Trophoblast cell (in vitro differentiated cells and primary cell): ENCODE measurements at regions not wholly inside any gene's neighbourhood (a gene's known extent, or its start where the extent isn't known, plus 50 kb on each side); places are given as distances from the start of the nearest gene placed in this dataset.

Experiments used
- DNase-seq, 2 donors: peaks; one replicate each; pipeline ENCODE4 v3.0.0-alpha.2; 2016
- H2AFZ ChIP-seq: 2 replicates; pipeline ENCODE4 v1.6.1; 2013; ENCODE audit warnings: low read length, moderate library complexity, mild to moderate bottlenecking; ENCODE audit not compliant: insufficient read depth, poor library complexity
- H2AK5ac ChIP-seq: 2 replicates; pipeline ENCODE4 v1.6.1; 2013; ENCODE audit warnings: mild to moderate bottlenecking, low read length
- H2BK120ac ChIP-seq: 2 replicates; pipeline ENCODE4 v1.6.1; 2013; ENCODE audit warnings: low read length, mild to moderate bottlenecking, moderate library complexity; ENCODE audit not compliant: insufficient read depth, poor library complexity
- H2BK12ac ChIP-seq: 2 replicates; pipeline ENCODE4 v1.6.1; 2013; ENCODE audit warnings: mild to moderate bottlenecking, low read length, moderate library complexity
- H2BK5ac ChIP-seq: 2 replicates; pipeline ENCODE4 v1.6.1; 2013; ENCODE audit warnings: low read length, low read depth, moderate library complexity, mild to moderate bottlenecking; ENCODE audit not compliant: poor library complexity
- H3K14ac ChIP-seq: 2 replicates; pipeline ENCODE4 v1.6.1; 2013; ENCODE audit warnings: mild to moderate bottlenecking, low read length
- H3K18ac ChIP-seq: 2 replicates; pipeline ENCODE4 v1.6.1; 2013; ENCODE audit warnings: mild to moderate bottlenecking, low read length
- H3K23ac ChIP-seq: 2 replicates; pipeline ENCODE4 v1.6.1; 2013; ENCODE audit warnings: low read length
- H3K27ac ChIP-seq: 2 replicates; pipeline ENCODE4 v1.5.1; 2013; ENCODE audit warnings: low read depth, mild to moderate bottlenecking, inconsistent platforms, low read length, moderate library complexity
- H3K27me3 ChIP-seq: 2 replicates; pipeline ENCODE4 v1.6.1; 2013; ENCODE audit warnings: inconsistent platforms, mild to moderate bottlenecking, low read length, moderate library complexity; ENCODE audit not compliant: insufficient read depth
- H3K36me3 ChIP-seq, 2 experiments: 1 replicate in 1 of 2; 2 replicates in 1 of 2; pipeline ENCODE4 v1.6.1; 2013; ENCODE audit warnings: low read length in 2 of 2, mild to moderate bottlenecking in 2 of 2, moderate library complexity in 1 of 2; ENCODE audit not compliant: insufficient read depth in 2 of 2, control insufficient read depth in 1 of 2
- H3K4ac ChIP-seq: 2 replicates; pipeline ENCODE4 v1.6.1; 2013; ENCODE audit warnings: low read depth, mild to moderate bottlenecking, low read length, moderate library complexity
- H3K4me1 ChIP-seq, 2 experiments: 1 replicate in 1 of 2; 2 replicates in 1 of 2; pipeline ENCODE4 v1.6.1; 2013; ENCODE audit warnings: low read length in 2 of 2, mild to moderate bottlenecking in 2 of 2, moderate library complexity in 1 of 2; ENCODE audit not compliant: insufficient read depth in 2 of 2, control insufficient read depth in 1 of 2
- H3K4me2 ChIP-seq: 2 replicates; pipeline ENCODE4 v1.6.1; 2013; ENCODE audit warnings: inconsistent platforms, mild to moderate bottlenecking, low read length, moderate library complexity
- H3K4me3 ChIP-seq: 2 replicates; pipeline ENCODE4 v1.5.1; 2013; ENCODE audit warnings: mild to moderate bottlenecking, low read depth, low read length, inconsistent platforms
- H3K79me1 ChIP-seq: one replicate; pipeline ENCODE4 v1.6.1; 2013; ENCODE audit warnings: low read length
- H3K79me2 ChIP-seq: 2 replicates; pipeline ENCODE4 v1.6.1; 2013; ENCODE audit warnings: low read length, mild to moderate bottlenecking; ENCODE audit not compliant: control insufficient read depth, insufficient read depth, poor library complexity
- H3K9ac ChIP-seq: 2 replicates; pipeline ENCODE4 v1.6.1; 2013; ENCODE audit warnings: mild to moderate bottlenecking, low read length
- H3K9me3 ChIP-seq: 2 replicates; pipeline ENCODE4 v1.6.1; 2013; ENCODE audit warnings: low read depth, mild to moderate bottlenecking, control low read depth, inconsistent platforms, low read length; ENCODE audit not compliant: insufficient read depth
- H4K12ac ChIP-seq: 2 replicates; pipeline ENCODE4 v1.6.1; 2013; ENCODE audit warnings: low read depth, mild to moderate bottlenecking, low read length, moderate library complexity
- H4K8ac ChIP-seq: 2 replicates; pipeline ENCODE4 v1.6.1; 2013; ENCODE audit warnings: low read depth, mild to moderate bottlenecking, low read length, moderate library complexity
- H4K91ac ChIP-seq: one replicate; pipeline ENCODE4 v1.6.1; 2013; ENCODE audit warnings: low read depth, mild to moderate bottlenecking, low read length, moderate library complexity
- WGBS: extraction: QIAGEN DNeasy Blood & Tissue Kit; methylation state at CpG from one replicate; pipeline ENCODE4 v1.1.7; 2013; ENCODE audit warnings: missing lambda C conversion rate; ENCODE audit not compliant: insufficient read length, insufficient coverage; ENCODE audit errors: extremely low coverage; 5-methylcytosine and 5-hydroxymethylcytosine counted together

DNA sequence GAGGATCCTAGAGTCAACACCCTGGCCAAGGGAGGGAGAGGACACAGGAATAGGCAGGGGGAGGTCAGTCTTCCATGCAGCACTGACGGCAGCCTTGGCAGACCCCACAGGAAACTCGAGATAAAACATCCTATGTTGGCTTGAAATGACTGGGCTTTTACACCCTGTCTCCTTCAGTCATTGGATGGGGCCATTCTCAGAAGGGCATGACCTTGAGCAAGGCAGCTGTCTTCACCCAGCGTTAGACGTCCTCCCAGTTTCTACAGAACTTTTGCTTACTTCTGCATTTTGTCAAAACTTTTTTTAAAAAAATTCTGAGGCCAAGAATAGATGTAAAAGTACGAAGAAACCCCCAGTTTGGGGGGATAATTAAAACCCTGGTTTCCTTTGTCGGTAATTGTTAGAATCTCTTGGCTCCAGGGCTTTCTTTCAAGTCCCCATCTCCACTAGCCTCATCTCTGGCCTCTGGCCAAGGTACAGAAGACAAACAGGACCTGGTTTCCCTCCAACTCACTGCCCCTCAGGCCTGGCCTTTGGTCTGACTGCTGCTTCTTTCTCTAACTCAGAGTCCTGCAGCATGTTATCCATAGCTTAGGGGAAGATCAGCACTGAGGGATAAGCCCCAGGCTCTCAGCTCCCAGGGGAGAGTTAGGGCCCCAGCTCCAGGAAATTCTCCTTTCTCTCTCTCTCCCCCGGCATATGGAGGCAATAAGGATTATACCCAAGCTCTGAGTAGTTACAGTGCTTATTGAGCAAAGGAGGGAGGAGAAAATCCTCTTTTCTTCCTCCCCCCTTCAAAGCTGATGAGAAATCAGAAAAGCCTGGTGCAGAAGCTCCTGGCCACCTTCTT is 51.6 kb upstream of the KCND3 start:
- no peaks in the 10 kb centered on the region for H3K27me3 ChIP-seq
- H3K4me1 ChIP-seq: no peaks in the 10 kb centered on the region
- H3K23ac ChIP-seq: no peak overlapping the region
- H3K36me3 ChIP-seq: no peaks in the 10 kb centered on the region
- H4K8ac ChIP-seq: no peak overlapping the region
- no peaks in the 10 kb centered on the region for H3K9me3 ChIP-seq
- no peak overlapping the region for H2AK5ac ChIP-seq
- no peak overlapping the region for H4K91ac ChIP-seq
- H3K4me3 ChIP-seq: no peak overlapping the region
- H3K14ac ChIP-seq: no peak overlapping the region
- H2BK5ac ChIP-seq: no peak overlapping the region
- H4K12ac ChIP-seq: no peak overlapping the region
- no peaks in the 10 kb centered on the region for H3K79me1 ChIP-seq
- no peak overlapping the region for H3K9ac ChIP-seq
- H3K4me2 ChIP-seq: no peak overlapping the region
- H2AFZ ChIP-seq: no peak overlapping the region
- no peak overlapping the region for H3K27ac ChIP-seq
- no peak overlapping the region for H2BK120ac ChIP-seq
- H3K4ac ChIP-seq: no peak overlapping the region
- H3K18ac ChIP-seq: no peak overlapping the region
- WGBS: no CpG with 5 or more reads among the region's 7 CpGs
- no peak overlapping the region for H2BK12ac ChIP-seq
- no peak for DNase-seq
- H3K79me2 ChIP-seq: no peaks in the 10 kb centered on the region

DNA sequence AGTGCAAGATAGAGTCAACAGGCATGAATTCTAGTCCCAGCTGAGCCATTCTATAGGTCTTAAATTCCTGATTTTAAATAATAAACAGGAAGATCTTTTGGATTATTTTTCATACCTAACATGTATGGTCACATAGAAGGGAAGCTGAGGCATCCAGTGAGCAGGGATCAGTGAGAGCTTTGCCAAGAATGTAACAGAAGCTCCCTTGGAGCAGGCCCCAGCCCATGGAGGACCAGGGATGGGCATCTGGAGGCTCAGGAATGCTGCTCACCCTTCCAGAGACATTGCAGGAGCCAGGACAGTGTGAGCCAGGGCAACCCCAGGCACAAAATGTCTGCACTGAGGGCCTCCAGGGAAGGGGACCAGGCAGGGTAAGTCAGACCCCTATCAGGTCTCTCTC is 54.4 kb upstream of the KCND3 start:
- Histone ChIP-seq H3K14ac (no peak overlapping the region), H4K91ac (no peak overlapping the region), H3K4me3 (no peak overlapping the region), H3K9me3 (no peaks in the 10 kb centered on the region), H2BK120ac (no peak overlapping the region), H2BK5ac (no peak overlapping the region), H3K4me1 (no peaks in the 10 kb centered on the region), H3K4me2 (no peak overlapping the region), H4K8ac (no peak overlapping the region), H2BK12ac (no peak overlapping the region), H2AK5ac (no peak overlapping the region), H3K27ac (no peak overlapping the region), H4K12ac (no peak overlapping the region), H3K18ac (no peak overlapping the region), H3K79me1 (no peaks in the 10 kb centered on the region), H3K36me3 (no peaks in the 10 kb centered on the region), H3K4ac (no peak overlapping the region), H3K27me3 (no peaks in the 10 kb centered on the region), H2AFZ (no peak overlapping the region), H3K9ac (no peak overlapping the region), H3K79me2 (no peaks in the 10 kb centered on the region), H3K23ac (no peak overlapping the region)
- DNase-seq: no peak

DNA sequence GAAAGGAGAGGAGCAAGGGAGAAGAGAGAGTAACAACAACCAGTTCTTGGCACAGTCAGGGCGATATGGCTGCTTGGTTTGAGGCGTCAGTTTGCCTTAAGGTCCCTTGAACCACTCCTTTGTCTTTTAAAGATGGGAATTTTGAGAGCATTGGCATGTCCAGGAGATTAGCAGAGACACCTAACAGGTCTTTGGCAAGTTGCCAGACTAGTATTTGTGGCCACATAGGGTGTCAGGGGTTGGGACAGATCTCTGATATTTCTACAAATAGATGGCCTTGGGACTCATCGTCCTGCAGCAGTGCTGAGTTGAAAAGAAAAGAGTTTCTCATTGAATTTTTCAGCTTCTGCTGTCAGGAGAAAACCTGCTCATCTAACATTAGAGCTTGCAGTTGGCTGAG is 55.3 kb upstream of the KCND3 start:
- no peak overlapping the region for H2AK5ac ChIP-seq
- H4K12ac ChIP-seq: no peak overlapping the region
- no peak overlapping the region for H3K4me2 ChIP-seq
- no peak overlapping the region for H4K8ac ChIP-seq
- no peak overlapping the region for H3K4me3 ChIP-seq
- H3K9ac ChIP-seq: no peak overlapping the region
- no peaks in the 10 kb centered on the region for H3K4me1 ChIP-seq
- H3K18ac ChIP-seq: no peak overlapping the region
- H3K4ac ChIP-seq: no peak overlapping the region
- no peaks in the 10 kb centered on the region for H3K79me1 ChIP-seq
- H2BK120ac ChIP-seq: no peak overlapping the region
- no peak overlapping the region for H2BK12ac ChIP-seq
- no peak overlapping the region for H3K23ac ChIP-seq
- no peak overlapping the region for H4K91ac ChIP-seq
- no CpG with 5 or more reads among the region's 3 CpGs for WGBS
- H3K14ac ChIP-seq: no peak overlapping the region
- no peak overlapping the region for H2BK5ac ChIP-seq
- no peaks in the 10 kb centered on the region for H3K79me2 ChIP-seq
- no peaks in the 10 kb centered on the region for H3K36me3 ChIP-seq
- H3K27me3 ChIP-seq: no peaks in the 10 kb centered on the region
- no peak overlapping the region for H2AFZ ChIP-seq
- H3K9me3 ChIP-seq: no peaks in the 10 kb centered on the region
- H3K27ac ChIP-seq: no peak overlapping the region
- DNase-seq: no peak

DNA sequence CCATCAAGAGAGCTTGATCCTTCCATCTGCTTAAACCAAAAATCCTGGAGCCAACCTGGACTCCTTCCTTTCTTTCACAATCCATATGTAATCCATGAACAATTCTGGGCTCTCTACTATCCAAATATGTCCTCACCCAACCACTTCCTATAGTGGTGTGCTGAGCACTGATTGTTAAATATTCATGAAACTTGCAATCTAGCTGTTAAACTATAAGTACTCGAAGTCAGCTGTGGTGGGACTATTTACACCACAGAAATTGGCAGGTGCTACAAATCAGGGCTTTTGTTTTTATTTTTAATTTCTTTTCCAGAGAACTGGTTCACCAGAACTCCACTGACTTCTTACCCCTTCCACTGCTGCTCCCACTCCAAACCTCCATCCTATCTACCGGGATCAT is 57.2 kb upstream of the KCND3 start:
- Histone ChIP-seq H4K12ac (no peak overlapping the region), H3K4me2 (no peak overlapping the region), H2BK120ac (no peak overlapping the region), H3K27me3 (no peaks in the 10 kb centered on the region), H4K8ac (no peak overlapping the region), H3K14ac (no peak overlapping the region), H3K18ac (no peak overlapping the region), H2BK5ac (no peak overlapping the region), H3K4me3 (no peak overlapping the region), H3K9me3 (no peaks in the 10 kb centered on the region), H3K23ac (no peak overlapping the region), H3K79me2 (no peaks in the 10 kb centered on the region), H3K9ac (no peak overlapping the region), H3K4me1 (no peaks in the 10 kb centered on the region), H2AFZ (no peak overlapping the region), H3K79me1 (no peaks in the 10 kb centered on the region), H2BK12ac (no peak overlapping the region), H3K27ac (no peak overlapping the region), H3K4ac (no peak overlapping the region), H2AK5ac (no peak overlapping the region), H4K91ac (no peak overlapping the region), H3K36me3 (no peaks in the 10 kb centered on the region)
- no peak for DNase-seq
- WGBS: no CpG with 5 or more reads among the region's 2 CpGs
